ENCODE measurements at regions not wholly inside any gene's neighbourhood (a gene's known extent, or its start where the extent isn't known, plus 50 kb on each side); places are given as distances from the start of the nearest gene placed in this dataset.
"Not testable (repeated sequence)": the region's sequence is repeated elsewhere in the genome, so short reads cannot be mapped to it uniquely, and the experiment has no call there.

- TF ChIP-seq POLR2A, CTCF (IDR thresholded peaks at IDR 0.05): not testable (repeated sequence)
Measured at GRCh38 chr2:124987436-124987835, 962.3 kb downstream of the CNTNAP5 start.

Data from lower leg skin (tissue), 3 donors.